B cell (primary cell): ENCODE measurements at regions not wholly inside any gene's neighbourhood (a gene's known extent, or its start where the extent isn't known, plus 50 kb on each side); places are given as distances from the start of the nearest gene placed in this dataset.

Experiments used
- ATAC-seq: fragments of 200-7000 bp; cut with Tn5 transposase; one replicate; pipeline ENCODE4 v1.10.0; 2021; ENCODE audit warnings: low read depth, mild to moderate bottlenecking, moderate number of reproducible peaks, moderate library complexity
- CTCF ChIA-PET: fragments of 350-600 bp; sonication (Branson Sonifier 250); formaldehyde crosslinking; loops from one replicate; lab custom pipeline; 2021; ENCODE audit warnings: antibody characterized with exemption, inconsistent platforms; lab: Charles Lee
- POLR2A ChIA-PET: fragments of 350-600 bp; sonication (Branson Sonifier 250); formaldehyde crosslinking; loops from one replicate; lab custom pipeline; 2021; ENCODE audit warnings: antibody characterized with exemption; lab: Charles Lee
- DNase-seq: peaks from one replicate; pipeline ENCODE4 v3.0.0; 2013
- H2AFZ ChIP-seq: 2 replicates; pipeline ENCODE4 v1.6.1; 2012; ENCODE audit warnings: mild to moderate bottlenecking, low read depth, low read length; ENCODE audit not compliant: insufficient read depth, poor library complexity, severe bottlenecking
- H3K27ac ChIP-seq, 2 donors: 1 replicate in 1 of 2; 2 replicates in 1 of 2; pipeline ENCODE4 v1.5.1; 2012 to 2013; ENCODE audit warnings: low read length in 2 of 2, mild to moderate bottlenecking in 2 of 2, moderate library complexity in 1 of 2
- H3K27me3 ChIP-seq, 4 experiments: fragments of 200-600 bp in 1 of 4; sonication (generic) in 1 of 4; replicated peaks in 1 of 4; 1 replicate in 2 of 4; 2 replicates in 2 of 4; pipeline versions ENCODE4 v1.6.1 to v1.7.0; 2013 to 2016; ENCODE audit warnings: low read length in 3 of 4, mild to moderate bottlenecking in 2 of 4, mixed read lengths in 1 of 4, moderate library complexity in 1 of 4; ENCODE audit not compliant: insufficient read depth in 4 of 4, control insufficient read depth in 3 of 4; ENCODE audit errors: control extremely low read depth in 1 of 4
- H3K36me3 ChIP-seq, 2 experiments: replicated peaks in 1 of 2; 1 replicate in 1 of 2; 2 replicates in 1 of 2; pipeline versions ENCODE4 v1.6.1 to v1.7.1; 2013; ENCODE audit warnings: low read length in 1 of 2; ENCODE audit not compliant: insufficient read depth in 2 of 2, control insufficient read depth in 1 of 2; ENCODE audit errors: control extremely low read depth in 1 of 2, extremely low read depth in 1 of 2
- H3K4me1 ChIP-seq, 2 donors: fragments of 200-600 bp in 1 of 2; sonication (generic) in 1 of 2; 1 replicate in 1 of 2; 2 replicates in 1 of 2; pipeline versions ENCODE4 v1.5.1 to v1.6.1; 2013 to 2017; ENCODE audit warnings: low read length in 2 of 2; ENCODE audit not compliant: control insufficient read depth in 2 of 2, insufficient read depth in 2 of 2
- H3K4me2 ChIP-seq: replicated peaks from 2 replicates; pipeline ENCODE3; 2012; ENCODE audit warnings: mild to moderate bottlenecking, low read depth, low read length; ENCODE audit not compliant: poor library complexity, severe bottlenecking
- H3K4me3 ChIP-seq, 5 experiments: fragments of 200-600 bp in 1 of 5; sonication (generic) in 1 of 5; 1 replicate in 3 of 5; 2 replicates in 2 of 5; pipeline versions ENCODE4 v1.5.1 to v1.7.0; 2011 to 2016; ENCODE audit warnings: low read length in 4 of 5, mild to moderate bottlenecking in 4 of 5, low read depth in 2 of 5, control low read depth in 1 of 5, moderate library complexity in 1 of 5; ENCODE audit not compliant: insufficient read depth in 1 of 5; ENCODE audit errors: control extremely low read depth in 1 of 5, extremely low read depth in 1 of 5
- H3K79me2 ChIP-seq: fragments of 200-600 bp; sonication (generic); one replicate; pipeline ENCODE4 v1.6.0; 2016; ENCODE audit warnings: low read length; ENCODE audit not compliant: control insufficient read depth, insufficient read depth
- H3K9ac ChIP-seq: fragments of 200-600 bp; sonication (generic); 2 replicates; pipeline ENCODE4 v1.6.1; 2017; ENCODE audit warnings: mild to moderate bottlenecking, low read length, moderate library complexity
- H3K9me3 ChIP-seq, 3 donors: one replicate each; pipeline versions ENCODE4 v1.6.1 to v1.7.1; 2013; ENCODE audit warnings: low read length in 2 of 3; ENCODE audit not compliant: control insufficient read depth in 2 of 3, insufficient read depth in 1 of 3; ENCODE audit errors: control extremely low read depth in 1 of 3
- H4K20me1 ChIP-seq: 2 replicates; pipeline ENCODE4 v1.6.0; 2012; ENCODE audit warnings: mild to moderate bottlenecking, low read length; ENCODE audit not compliant: insufficient read depth, control insufficient read depth, poor library complexity, severe bottlenecking
- H3K27ac Mint-ChIP-seq: one replicate; pipeline ENCODE4 v1.8.0; 2021; ENCODE audit warnings: mixed read lengths
- H3K27me3 Mint-ChIP-seq: one replicate; pipeline ENCODE4 v1.8.0; 2021; ENCODE audit warnings: mixed read lengths
- H3K4me1 Mint-ChIP-seq: one replicate; pipeline ENCODE4 v1.8.0; 2021; ENCODE audit warnings: mixed read lengths
- H3K4me3 Mint-ChIP-seq: one replicate; pipeline ENCODE4 v1.8.0; 2021; ENCODE audit warnings: mixed read lengths
- H3K9me3 Mint-ChIP-seq: one replicate; pipeline ENCODE4 v1.8.0; 2022; ENCODE audit warnings: mixed read lengths; ENCODE audit not compliant: insufficient read depth
- CTCF ChIP-seq: fragments of 200-600 bp; IDR thresholded peaks from one replicate; pipeline ENCODE4 v1.8.0; 2022; ENCODE audit warnings: antibody characterized with exemption, mild to moderate bottlenecking
- EZH2 ChIP-seq: IDR thresholded peaks from 2 replicates; pipeline ENCODE4 v1.6.1; 2012; ENCODE audit warnings: borderline replicate concordance, low read depth, mild to moderate bottlenecking, moderate library complexity, low read length; ENCODE audit not compliant: insufficient read depth, poor library complexity, severe bottlenecking
- WGBS: methylation state at CpG from one replicate; pipeline ENCODE4 v1.1.5; 2013; ENCODE audit warnings: missing lambda C conversion rate; ENCODE audit not compliant: insufficient coverage; 5-methylcytosine and 5-hydroxymethylcytosine counted together
- intact Hi-C: fragments of 100-400 bp; cut with micrococcal nuclease; formaldehyde crosslinking; loops from one replicate; pipeline ENCODE4 v1.10.0; 2022

DNA sequence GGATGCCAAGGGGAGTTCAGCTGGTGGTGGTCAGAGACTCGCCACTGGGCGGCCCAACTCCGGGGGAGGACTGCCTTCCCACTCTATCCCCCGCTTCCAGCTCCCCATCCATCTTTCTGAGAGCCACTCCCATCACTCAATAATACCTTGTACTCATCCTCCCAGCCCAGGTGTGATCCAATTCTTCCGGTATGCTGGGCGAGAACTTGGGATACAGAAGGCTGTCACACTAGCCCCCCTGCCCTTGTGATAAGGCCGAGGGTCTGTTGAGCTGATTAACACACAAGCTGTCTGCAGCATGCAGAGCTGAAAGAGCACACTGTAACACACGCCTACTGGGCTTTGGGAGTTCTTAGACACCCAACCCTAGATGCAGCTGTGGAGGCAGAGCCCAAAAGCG is 460.4 kb upstream of the EEF2KMT start:
- Histone ChIP-seq H3K9ac (no peak overlapping the region), H3K9me3 (peaks cover 0 to 21% (median 0%) of the 10 kb centered on the region in 3 donors), H3K4me2 (no peak overlapping the region), H3K27ac (no peak overlapping the region), H3K36me3 (no peaks in the 10 kb centered on the region), H4K20me1 (no peaks in the 10 kb centered on the region), H3K4me3 (no peak overlapping the region), H3K27me3 (no peaks in the 10 kb centered on the region), H2AFZ (no peak overlapping the region), H3K79me2 (no peaks in the 10 kb centered on the region), H3K4me1 (no peaks in the 10 kb centered on the region)
- intact Hi-C loops, result no loop called here
- DNase-seq, result no peak
- WGBS, result 56% methylated on average over 6 of the region's 9 CpGs
- no peak for TF ChIP-seq EZH2
- TF ChIP-seq CTCF, result no peak
- no peaks in the 10 kb centered on the region for H3K27me3 Mint-ChIP-seq
- ChIA-PET POLR2A (no interaction called here), CTCF (no interaction called here)
- ATAC-seq, result no peak
- H3K4me3 Mint-ChIP-seq, result no peak overlapping the region
- H3K27ac Mint-ChIP-seq, result no peak overlapping the region
- peaks cover 6% of the 10 kb centered on the region for H3K9me3 Mint-ChIP-seq
- H3K4me1 Mint-ChIP-seq, result no peaks in the 10 kb centered on the region

DNA sequence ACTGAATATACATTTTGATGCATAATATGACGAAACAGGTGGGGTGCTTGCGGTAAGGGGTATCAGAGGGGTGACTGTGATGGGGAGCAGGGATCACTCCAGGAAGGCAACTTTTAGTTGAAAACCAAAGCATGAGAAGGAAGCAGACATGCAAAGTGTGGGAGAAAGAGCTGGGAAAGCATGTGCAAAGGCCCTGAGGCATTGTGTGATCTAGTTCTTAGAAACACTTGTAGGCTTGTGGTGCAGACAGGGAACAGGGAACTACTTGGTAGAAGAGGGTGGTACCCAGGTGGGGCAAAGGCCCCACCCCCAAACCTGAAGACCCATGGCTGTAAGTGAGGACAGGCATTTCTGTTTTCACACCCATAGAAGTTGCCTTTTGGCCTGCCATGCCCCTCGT is 459.9 kb upstream of the EEF2KMT start:
- H3K27me3 Mint-ChIP-seq, result no peaks in the 10 kb centered on the region
- H3K27me3 ChIP-seq, result no peaks in the 10 kb centered on the region
- 84% methylated on average over 3 of the region's 3 CpGs for WGBS
- TF ChIP-seq EZH2 (no peak), CTCF (no peak)
- no peak overlapping the region for H2AFZ ChIP-seq
- no peaks in the 10 kb centered on the region for H3K36me3 ChIP-seq
- ChIA-PET CTCF (no interaction called here), POLR2A (no interaction called here)
- peaks cover 6% of the 10 kb centered on the region for H3K9me3 Mint-ChIP-seq
- H3K27ac Mint-ChIP-seq, result no peak overlapping the region
- H3K4me1 ChIP-seq, result no peaks in the 10 kb centered on the region
- no peak overlapping the region for H3K4me2 ChIP-seq
- no peak overlapping the region for H3K4me3 ChIP-seq
- no peak overlapping the region for H3K4me3 Mint-ChIP-seq
- no peaks in the 10 kb centered on the region for H3K4me1 Mint-ChIP-seq
- H3K9me3 ChIP-seq, result peaks cover 0 to 21% (median 0%) of the 10 kb centered on the region in 3 donors
- DNase-seq (no peak), ATAC-seq (no peak)
- H3K9ac ChIP-seq, result no peak overlapping the region
- intact Hi-C loops, result no loop called here
- no peak overlapping the region for H3K27ac ChIP-seq
- H3K79me2 ChIP-seq, result no peaks in the 10 kb centered on the region
- no peaks in the 10 kb centered on the region for H4K20me1 ChIP-seq
